ENCODE measurements at regions not wholly inside any gene's neighbourhood (a gene's known extent, or its start where the extent isn't known, plus 50 kb on each side); places are given as distances from the start of the nearest gene placed in this dataset.

DNA sequence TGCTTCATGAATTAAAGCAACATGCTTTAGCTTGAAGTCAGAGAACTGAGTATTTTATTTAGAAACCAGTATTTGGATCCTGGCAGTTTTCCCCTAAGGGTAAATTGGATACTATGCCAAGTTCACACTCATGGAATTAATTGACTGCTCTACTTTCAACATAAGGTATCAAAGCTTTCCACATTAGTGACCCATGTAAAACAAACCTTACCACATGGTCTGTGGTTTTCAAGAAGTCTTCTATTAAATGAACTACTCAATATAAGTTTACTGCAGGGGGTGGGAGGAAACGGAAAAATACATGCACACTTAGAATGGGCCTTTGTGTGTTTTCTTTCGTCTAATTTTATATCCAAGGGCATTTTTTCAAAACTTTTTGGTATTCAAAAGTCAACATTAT lies 232.0 kb upstream of the FBXL7 start:
- no peaks in the 10 kb centered on the region for H3K27me3 Mint-ChIP-seq
- no peaks in the 10 kb centered on the region for H3K36me3 ChIP-seq (replicated peaks in 1 of 2; ENCODE audit: control extremely low read depth in 1 of 2, control insufficient read depth in 1 of 2, extremely low read depth in 1 of 2, insufficient read depth in 2 of 2, low read length in 1 of 2)

DNA sequence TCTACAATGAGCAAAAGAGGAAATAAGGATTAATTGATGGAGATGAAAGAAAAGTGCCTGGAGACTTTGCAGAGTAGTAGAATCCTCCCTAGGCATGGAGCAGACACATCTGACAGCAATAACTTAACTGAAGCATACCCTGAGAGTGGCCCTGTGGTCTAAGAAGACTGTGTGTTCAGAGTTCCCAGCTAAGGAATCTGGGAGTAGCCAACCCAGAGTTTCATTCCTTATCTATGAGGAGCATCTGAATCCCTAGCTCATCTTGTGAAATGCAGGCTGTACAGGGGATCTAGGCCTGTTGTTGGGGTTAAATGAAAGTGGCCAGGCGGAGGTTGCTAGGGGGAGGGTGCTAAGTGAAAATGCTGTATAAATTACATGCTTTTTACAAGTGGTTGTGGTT lies 233.1 kb upstream of the FBXL7 start:
- Mint-ChIP-seq H3K4me3 (no peak overlapping the region), H3K27ac (no peak overlapping the region), H3K4me1 (no peaks in the 10 kb centered on the region), H3K9me3 (ENCODE audit: insufficient read depth) (no peaks in the 10 kb centered on the region), H3K27me3 (no peaks in the 10 kb centered on the region)
- 14% methylated on average over 1 of the region's 1 CpG for WGBS (ENCODE audit: insufficient coverage)
- DNase-seq = no peak
- peaks cover 0 to 4% (median 4%) of the 10 kb centered on the region in 3 donors for H3K9me3 ChIP-seq (ENCODE audit: control extremely low read depth in 1 of 3, control insufficient read depth in 2 of 3, insufficient read depth in 1 of 3, low read length in 2 of 3)
- no peak overlapping the region for H3K4me2 ChIP-seq (replicated peaks; ENCODE audit: low read depth, low read length, poor library complexity, severe bottlenecking)
- ChIA-PET POLR2A (no interaction called here), CTCF (no interaction called here)
- no peaks in the 10 kb centered on the region for H4K20me1 ChIP-seq (ENCODE audit: control insufficient read depth, insufficient read depth, low read length, poor library complexity, severe bottlenecking)
- no peak overlapping the region for H3K9ac ChIP-seq (ENCODE audit: low read length)
- no peaks in the 10 kb centered on the region for H3K79me2 ChIP-seq (ENCODE audit: control insufficient read depth, insufficient read depth, low read length)
- TF ChIP-seq EZH2 (IDR thresholded peaks at IDR 0.05; ENCODE audit: borderline replicate concordance, insufficient read depth, low read depth, low read length, poor library complexity, severe bottlenecking) (no peak), CTCF (IDR thresholded peaks at IDR 0.05) (no peak)
- no peak for ATAC-seq (ENCODE audit: low read depth)
- H3K27me3 ChIP-seq (replicated peaks in 1 of 4; ENCODE audit: control extremely low read depth in 1 of 4, control insufficient read depth in 3 of 4, insufficient read depth in 4 of 4, low read length in 3 of 4) = no peaks in the 10 kb centered on the region
- no peaks in the 10 kb centered on the region for H3K4me1 ChIP-seq (ENCODE audit: control insufficient read depth in 2 of 2, insufficient read depth in 2 of 2, low read length in 2 of 2)
- intact Hi-C loops (cut with micrococcal nuclease) = no loop called here
- H3K27ac ChIP-seq (ENCODE audit: low read length in 2 of 2) = no peak overlapping the region
- H2AFZ ChIP-seq (ENCODE audit: insufficient read depth, low read depth, low read length, poor library complexity, severe bottlenecking) = no peak overlapping the region
- no peaks in the 10 kb centered on the region for H3K36me3 ChIP-seq (replicated peaks in 1 of 2; ENCODE audit: control extremely low read depth in 1 of 2, control insufficient read depth in 1 of 2, extremely low read depth in 1 of 2, insufficient read depth in 2 of 2, low read length in 1 of 2)
- no peak overlapping the region for H3K4me3 ChIP-seq (ENCODE audit: control extremely low read depth in 1 of 5, extremely low read depth in 1 of 5, insufficient read depth in 1 of 5, low read depth in 2 of 5, low read length in 4 of 5)

More for the DNA sequence above, 232.0 kb upstream of the FBXL7 start:
- no peak overlapping the region for H3K27ac ChIP-seq (ENCODE audit: low read length in 2 of 2)
- ChIA-PET CTCF (no interaction called here), POLR2A (no interaction called here)
- TF ChIP-seq CTCF (IDR thresholded peaks at IDR 0.05) = no peak
- no peak for TF ChIP-seq EZH2 (IDR thresholded peaks at IDR 0.05; ENCODE audit: borderline replicate concordance, insufficient read depth, low read depth, low read length, poor library complexity, severe bottlenecking)
- DNase-seq (no peak), ATAC-seq (ENCODE audit: low read depth) (no peak)
- no peaks in the 10 kb centered on the region for H3K4me1 ChIP-seq (ENCODE audit: control insufficient read depth in 2 of 2, insufficient read depth in 2 of 2, low read length in 2 of 2)
- H3K9me3 ChIP-seq (ENCODE audit: control extremely low read depth in 1 of 3, control insufficient read depth in 2 of 3, insufficient read depth in 1 of 3, low read length in 2 of 3) = peaks cover 0 to 4% (median 4%) of the 10 kb centered on the region in 3 donors
- no peak overlapping the region for H2AFZ ChIP-seq (ENCODE audit: insufficient read depth, low read depth, low read length, poor library complexity, severe bottlenecking)
- no peaks in the 10 kb centered on the region for H3K27me3 ChIP-seq (replicated peaks in 1 of 4; ENCODE audit: control extremely low read depth in 1 of 4, control insufficient read depth in 3 of 4, insufficient read depth in 4 of 4, low read length in 3 of 4)
- no peak overlapping the region for H3K27ac Mint-ChIP-seq
- no peak overlapping the region for H3K9ac ChIP-seq (ENCODE audit: low read length)
- no peaks in the 10 kb centered on the region for H4K20me1 ChIP-seq (ENCODE audit: control insufficient read depth, insufficient read depth, low read length, poor library complexity, severe bottlenecking)
- intact Hi-C loops (cut with micrococcal nuclease) = no loop called here
- H3K9me3 Mint-ChIP-seq (ENCODE audit: insufficient read depth) = no peaks in the 10 kb centered on the region
- H3K4me3 ChIP-seq (ENCODE audit: control extremely low read depth in 1 of 5, extremely low read depth in 1 of 5, insufficient read depth in 1 of 5, low read depth in 2 of 5, low read length in 4 of 5) = no peak overlapping the region
- H3K4me1 Mint-ChIP-seq = no peaks in the 10 kb centered on the region
- no peak overlapping the region for H3K4me2 ChIP-seq (replicated peaks; ENCODE audit: low read depth, low read length, poor library complexity, severe bottlenecking)
- no peak overlapping the region for H3K4me3 Mint-ChIP-seq
- H3K79me2 ChIP-seq (ENCODE audit: control insufficient read depth, insufficient read depth, low read length) = no peaks in the 10 kb centered on the region
- WGBS (ENCODE audit: insufficient coverage) = no CpG with 5 or more reads among the region's 2 CpGs

Measured in B cell (primary cell).